HepG2 (cell line): ENCODE measurements at regions not wholly inside any gene's neighbourhood (a gene's known extent, or its start where the extent isn't known, plus 50 kb on each side); places are given as distances from the start of the nearest gene placed in this dataset.

Experiments used
- CENPBD1 ChIP-seq: sonication (generic); formaldehyde crosslinking; IDR thresholded peaks from 2 replicates; pipeline ENCODE4 v1.8.0; 2022; ENCODE audit warnings: missing genetic modification reagents, low read depth, mild to moderate bottlenecking, borderline replicate concordance
- CHD4 ChIP-seq: fragments of 200-600 bp; sonication (generic); IDR thresholded peaks from 2 replicates; pipeline ENCODE4 v1.7.0; 2017; ENCODE audit warnings: mild to moderate bottlenecking, low read length, borderline replicate concordance
- CTCF ChIP-seq: sonication (generic); formaldehyde crosslinking; IDR thresholded peaks from 2 replicates; pipeline ENCODE4 v1.5.0; 2020; ENCODE audit warnings: mild to moderate bottlenecking, missing genetic modification reagents, moderate library complexity
- ELF1 ChIP-seq: sonication (generic); formaldehyde crosslinking; IDR thresholded peaks from 2 replicates; pipeline ENCODE4 v1.4.0; 2020; ENCODE audit warnings: missing genetic modification reagents
- HDAC1 ChIP-seq: sonication (generic); formaldehyde crosslinking; IDR thresholded peaks from 2 replicates; pipeline ENCODE4 v1.5.1; 2020; ENCODE audit warnings: mild to moderate bottlenecking, missing genetic modification reagents
- NR3C1 ChIP-seq: sonication (generic); formaldehyde crosslinking; IDR thresholded peaks from 2 replicates; pipeline ENCODE4 v1.4.0; 2020; ENCODE audit warnings: missing genetic modification reagents
- POLR2A ChIP-seq, 2 experiments: IDR thresholded peaks; 2 replicates each; pipeline ENCODE4 v1.6.1; 2011; ENCODE audit warnings: low read depth in 2 of 2, low read length in 2 of 2, mild to moderate bottlenecking in 1 of 2, moderate library complexity in 1 of 2; ENCODE audit not compliant: insufficient read depth in 1 of 2
- POLR2AphosphoS2 ChIP-seq: IDR thresholded peaks from 2 replicates; pipeline ENCODE4 v1.6.1; 2011; ENCODE audit warnings: low read depth, low read length, improper control_type of control experiment
- ZNF644 ChIP-seq: IDR thresholded peaks from 2 replicates; pipeline ENCODE4 v1.6.1; 2016; ENCODE audit warnings: low read depth
- TF ChIP-seq, protein P1 (sequence below): sonication (generic); formaldehyde crosslinking; IDR thresholded peaks from 2 replicates; pipeline ENCODE4 v1.4.0; 2020; ENCODE audit warnings: missing genetic modification reagents

DNA sequence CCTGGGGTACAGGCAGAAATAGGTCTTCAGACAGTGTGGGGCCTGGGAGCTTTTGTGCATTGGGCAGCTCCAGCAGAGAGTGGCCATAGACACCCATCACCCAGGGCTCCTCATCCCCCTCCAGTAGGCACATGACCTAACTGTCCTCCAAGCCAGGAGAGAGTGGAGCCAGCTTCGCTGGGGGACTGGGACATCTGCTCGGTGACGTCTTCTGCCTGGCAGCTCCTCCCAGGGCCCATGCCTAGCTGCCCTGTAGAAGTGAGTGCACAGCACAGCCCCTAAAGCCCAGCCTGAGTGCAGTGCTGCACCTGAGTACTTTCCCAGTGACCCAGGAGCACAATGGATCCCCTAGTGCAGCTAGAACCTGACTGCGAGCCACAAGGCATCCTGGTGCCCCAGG, 279.7 kb upstream of the SLC7A11 start:
- TF ChIP-seq ZNF644 (CRISPR knock-in tag), result no peak
- TF ChIP-seq POLR2A (IDR thresholded peaks at IDR 0.05; ENCODE audit: insufficient read depth in 1 of 2, low read depth in 2 of 2, low read length in 2 of 2), result no peak
- TF ChIP-seq NR3C1, result no peak
- TF ChIP-seq, protein P1, sequence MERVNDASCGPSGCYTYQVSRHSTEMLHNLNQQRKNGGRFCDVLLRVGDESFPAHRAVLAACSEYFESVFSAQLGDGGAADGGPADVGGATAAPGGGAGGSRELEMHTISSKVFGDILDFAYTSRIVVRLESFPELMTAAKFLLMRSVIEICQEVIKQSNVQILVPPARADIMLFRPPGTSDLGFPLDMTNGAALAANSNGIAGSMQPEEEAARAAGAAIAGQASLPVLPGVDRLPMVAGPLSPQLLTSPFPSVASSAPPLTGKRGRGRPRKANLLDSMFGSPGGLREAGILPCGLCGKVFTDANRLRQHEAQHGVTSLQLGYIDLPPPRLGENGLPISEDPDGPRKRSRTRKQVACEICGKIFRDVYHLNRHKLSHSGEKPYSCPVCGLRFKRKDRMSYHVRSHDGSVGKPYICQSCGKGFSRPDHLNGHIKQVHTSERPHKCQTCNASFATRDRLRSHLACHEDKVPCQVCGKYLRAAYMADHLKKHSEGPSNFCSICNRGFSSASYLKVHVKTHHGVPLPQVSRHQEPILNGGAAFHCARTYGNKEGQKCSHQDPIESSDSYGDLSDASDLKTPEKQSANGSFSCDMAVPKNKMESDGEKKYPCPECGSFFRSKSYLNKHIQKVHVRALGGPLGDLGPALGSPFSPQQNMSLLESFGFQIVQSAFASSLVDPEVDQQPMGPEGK (CRISPR knock-in tag), result no peak
- TF ChIP-seq CENPBD1 (CRISPR knock-in tag), result no peak
- TF ChIP-seq POLR2AphosphoS2, result no peak
- TF ChIP-seq HDAC1, result no peak
- no peak for TF ChIP-seq CHD4
- TF ChIP-seq ELF1 (CRISPR knock-in tag), result no peak
- no peak for TF ChIP-seq CTCF
